CD1c-positive myeloid dendritic cell (primary cell): ENCODE measurements at regions not wholly inside any gene's neighbourhood (a gene's known extent, or its start where the extent isn't known, plus 50 kb on each side); places are given as distances from the start of the nearest gene placed in this dataset.

Source experiments
- DNase-seq: peaks from one replicate; pipeline ENCODE4 v3.0.0-alpha.2; 2016; ENCODE audit errors: extremely low spot score

DNA sequence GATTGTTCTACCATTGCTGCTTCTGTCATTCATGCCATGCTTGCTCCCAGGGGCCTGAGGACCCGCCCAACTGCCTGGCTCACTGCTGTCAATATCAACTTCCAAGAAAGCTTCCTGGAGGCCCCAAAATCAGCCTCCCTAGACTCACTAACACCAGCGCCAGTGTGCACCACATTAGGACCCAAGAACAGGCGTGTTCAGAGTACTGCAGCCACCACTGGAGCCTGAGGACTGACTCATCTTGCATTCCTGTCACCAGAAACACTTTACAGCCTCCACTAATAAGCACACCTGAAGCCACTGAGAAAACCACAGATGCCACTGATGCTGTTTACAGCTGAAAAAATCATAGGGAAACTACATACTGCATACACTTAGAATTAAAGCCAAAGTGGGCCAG lies 1284.3 kb downstream of the TYW1 start:
- no peak for DNase-seq

DNA sequence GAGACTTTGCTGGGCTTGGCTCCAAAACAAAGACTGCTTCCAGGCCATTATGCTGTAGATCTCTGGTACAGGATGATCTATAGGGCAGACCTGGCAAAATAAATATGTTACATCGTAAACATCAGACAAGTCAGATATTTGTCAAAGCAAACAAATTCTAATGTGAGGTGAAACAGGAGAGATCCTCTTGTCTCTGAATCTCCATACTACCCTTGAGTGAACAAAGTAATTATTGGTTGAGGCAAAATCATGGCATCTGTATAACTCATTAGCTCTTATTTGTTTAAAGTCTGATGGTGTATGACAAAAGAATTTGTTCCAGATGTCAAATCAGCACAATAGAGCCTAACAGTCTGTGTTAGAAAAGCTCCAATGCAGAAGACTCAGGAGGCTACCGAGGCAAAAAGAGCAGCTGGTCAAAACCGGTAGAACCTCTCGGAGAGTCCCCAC lies 1291.5 kb downstream of the TYW1 start:
- DNase-seq = no peak

DNA sequence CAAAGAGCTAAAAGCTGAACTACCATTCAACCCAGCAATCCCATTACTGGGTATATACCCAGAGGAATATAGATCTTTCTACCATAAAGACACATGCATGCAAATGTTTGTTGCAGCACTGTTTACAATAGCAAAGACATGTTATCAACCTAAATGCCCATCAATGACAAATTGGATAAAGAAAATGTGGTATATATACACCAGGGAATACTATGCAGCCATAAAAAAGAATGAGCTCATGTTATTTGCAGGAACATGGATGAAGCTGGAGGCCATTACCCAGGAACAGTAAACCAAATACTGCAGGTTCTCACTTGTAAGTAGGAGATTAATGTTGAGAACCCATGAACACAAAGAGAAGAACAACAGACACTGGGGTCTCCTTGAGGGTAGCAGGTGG lies 1295.1 kb downstream of the TYW1 start:
- DNase-seq = no peak

DNA sequence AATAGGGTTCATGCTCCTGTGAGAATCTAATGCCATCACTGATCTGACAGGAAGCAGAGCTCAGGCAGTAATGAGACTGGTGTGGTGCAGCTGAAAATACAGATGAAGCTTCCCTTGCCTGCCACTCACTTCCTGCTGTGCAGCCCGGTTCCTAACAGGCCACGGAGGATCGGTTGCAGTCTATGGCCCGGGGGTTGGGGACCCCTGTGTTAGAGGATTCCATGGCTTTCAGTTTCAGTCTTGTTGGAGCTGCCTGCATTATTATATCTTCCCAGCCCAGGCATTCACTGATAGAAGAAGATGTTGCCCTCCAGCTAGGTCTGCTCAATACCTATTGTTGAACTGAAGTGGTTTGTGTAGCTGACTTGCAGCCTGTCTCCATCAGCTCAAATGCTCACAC lies 1298.8 kb downstream of the TYW1 start:
- DNase-seq = no peak

DNA sequence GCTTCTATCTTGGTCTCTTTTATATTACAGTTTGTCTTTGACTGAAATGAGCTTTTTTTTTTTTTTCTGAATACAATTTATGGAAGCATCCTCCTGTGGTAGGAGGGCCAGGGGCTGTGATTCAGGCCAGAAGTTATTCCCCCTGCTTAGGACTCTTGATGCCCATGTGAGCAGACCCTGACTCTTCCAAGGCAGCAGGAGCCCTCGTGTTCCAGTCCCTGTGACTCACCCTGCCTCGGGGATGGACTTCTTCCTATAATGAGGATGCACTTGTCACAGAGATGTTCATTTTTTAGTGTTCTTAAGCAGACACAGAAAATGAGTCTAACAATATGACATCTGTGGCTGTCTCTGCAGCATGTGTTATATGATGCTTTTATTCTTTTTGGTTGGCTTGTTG lies 1293.7 kb upstream of the AUTS2 start:
- DNase-seq = no peak

DNA sequence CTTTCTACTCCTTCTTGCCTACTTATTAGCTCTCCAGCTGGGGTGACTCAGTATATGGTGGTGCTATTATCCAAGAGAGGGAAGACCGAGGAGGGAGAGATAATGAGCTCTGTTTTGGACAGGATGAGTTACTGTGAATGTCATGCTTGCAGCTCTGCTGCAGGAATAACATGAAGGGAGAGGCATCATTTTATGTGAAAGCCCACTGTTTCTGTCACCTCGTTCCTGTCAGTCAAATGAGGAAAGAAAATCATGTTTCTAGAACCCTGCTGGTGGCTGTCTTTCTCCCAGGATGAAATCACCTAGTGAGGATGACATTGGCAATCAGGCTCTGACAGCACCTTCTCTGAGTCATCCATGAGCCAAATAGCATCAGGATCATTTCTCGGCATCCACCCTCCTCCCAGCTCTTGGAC lies 1291.6 kb upstream of the AUTS2 start:
- DNase-seq = no peak

DNA sequence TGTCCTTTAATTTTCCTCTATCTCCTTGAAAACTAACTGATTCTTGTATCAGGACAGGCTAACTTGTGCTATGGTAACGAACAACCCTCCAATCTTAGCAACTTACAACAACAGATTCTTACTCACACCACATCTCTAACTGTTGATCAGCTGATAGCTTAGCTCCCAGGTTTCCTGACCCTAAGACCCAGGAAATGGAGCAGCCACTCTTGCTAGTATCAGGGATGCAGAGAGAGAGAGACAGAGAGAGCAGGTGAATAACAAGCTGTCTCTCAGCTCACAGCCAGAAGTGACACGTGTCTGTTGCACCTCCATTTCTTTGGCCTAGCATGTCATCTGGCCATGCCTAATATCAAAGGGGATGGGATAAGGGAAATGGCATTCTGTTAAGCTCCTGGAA lies 1289.0 kb upstream of the AUTS2 start:
- DNase-seq = no peak

DNA sequence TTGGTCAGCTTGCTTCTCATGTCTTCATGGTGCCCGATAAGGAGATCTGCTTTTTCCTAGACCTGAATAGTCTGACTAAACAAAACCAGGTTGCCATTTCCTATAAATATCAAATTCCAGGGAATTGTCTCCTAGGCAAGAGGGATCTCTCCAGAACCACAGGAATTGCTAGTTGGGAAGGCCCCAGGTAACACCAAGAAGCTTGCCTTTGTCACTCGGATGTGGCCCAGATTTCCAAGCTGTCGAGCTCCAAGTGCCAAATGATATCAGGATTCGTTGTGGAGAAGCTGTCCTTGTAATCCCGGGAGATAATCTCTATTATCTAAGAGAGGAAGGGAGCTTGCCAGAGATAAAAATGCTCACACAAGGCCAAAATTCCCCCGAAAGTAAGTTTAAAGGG lies 1288.5 kb upstream of the AUTS2 start:
- DNase-seq = no peak

DNA sequence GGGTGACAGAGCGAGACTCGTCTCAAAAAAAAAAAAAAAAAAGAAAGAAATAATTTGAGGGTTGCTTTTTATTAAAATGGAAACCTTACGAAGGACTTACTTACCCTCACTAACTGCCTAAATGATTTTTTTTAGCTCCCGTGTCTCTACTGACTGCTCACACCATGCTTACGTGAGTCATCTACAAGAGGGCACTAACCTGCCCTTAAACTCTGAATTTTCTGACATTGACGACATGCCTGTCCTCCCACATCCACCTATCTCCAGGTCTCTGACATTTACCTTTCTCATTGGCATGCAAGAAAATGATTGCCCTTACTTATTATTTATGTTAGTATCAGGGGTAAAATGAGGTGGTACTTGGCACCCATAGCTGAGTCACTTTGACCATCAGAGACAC lies 1286.3 kb upstream of the AUTS2 start:
- DNase-seq = no peak

DNA sequence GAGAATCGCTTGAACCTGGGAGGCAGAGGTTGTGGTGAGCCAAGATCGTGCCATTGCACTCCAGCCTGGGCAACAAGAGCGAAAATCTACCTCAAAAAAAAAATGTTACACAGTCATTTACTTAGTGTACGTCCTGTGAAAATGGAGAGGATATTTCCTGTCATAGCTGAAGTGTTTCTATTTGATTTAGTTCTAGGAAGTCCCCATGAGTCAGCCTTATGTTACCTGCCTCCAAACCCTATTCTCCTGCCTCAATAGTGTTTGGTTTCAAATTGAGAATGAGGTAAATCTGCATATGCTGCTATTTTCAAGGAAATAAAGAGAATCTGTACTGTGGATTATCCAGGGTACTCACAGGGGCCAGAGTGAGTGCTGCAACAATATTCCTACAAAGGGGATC lies 1284.5 kb upstream of the AUTS2 start:
- DNase-seq = no peak

DNA sequence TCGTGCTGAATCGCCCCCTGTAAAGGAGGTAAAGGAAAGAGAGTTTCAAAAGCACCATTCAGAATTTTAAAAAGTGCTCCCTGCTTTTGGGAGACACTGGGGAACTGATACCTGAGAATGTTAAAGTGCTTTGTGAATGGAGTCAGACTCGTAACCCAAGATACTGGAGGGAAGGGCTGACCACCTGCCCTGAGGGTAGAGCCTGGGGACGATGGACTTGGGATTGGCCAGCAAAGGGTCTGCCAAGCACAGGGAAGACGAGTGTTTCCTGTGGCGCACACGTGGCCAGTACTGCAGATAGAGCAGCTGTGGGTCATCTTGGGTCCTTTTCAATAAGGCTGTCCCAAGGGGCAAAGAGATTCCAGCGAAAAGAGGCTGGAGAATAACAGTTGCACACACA lies 1284.1 kb upstream of the AUTS2 start:
- DNase-seq = no peak

DNA sequence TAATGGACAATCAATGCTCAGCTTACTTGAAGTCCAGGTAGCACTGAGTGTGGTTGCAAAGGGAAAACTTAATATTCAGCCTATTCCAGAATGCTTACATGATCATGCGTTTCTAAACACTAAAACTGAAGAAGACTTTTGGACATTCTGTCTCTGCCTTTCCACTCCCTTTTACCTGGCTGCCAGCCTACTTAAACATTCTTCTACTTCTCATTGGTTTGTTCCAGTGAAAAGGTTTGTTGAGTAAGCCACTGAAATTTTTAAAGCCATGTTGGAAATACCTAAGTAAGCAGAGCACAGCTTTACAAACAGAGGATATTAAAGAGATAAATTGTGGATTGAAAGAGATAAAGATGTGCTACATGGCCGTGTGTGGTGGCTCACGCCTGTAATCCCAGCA lies 1280.8 kb upstream of the AUTS2 start:
- DNase-seq = no peak

DNA sequence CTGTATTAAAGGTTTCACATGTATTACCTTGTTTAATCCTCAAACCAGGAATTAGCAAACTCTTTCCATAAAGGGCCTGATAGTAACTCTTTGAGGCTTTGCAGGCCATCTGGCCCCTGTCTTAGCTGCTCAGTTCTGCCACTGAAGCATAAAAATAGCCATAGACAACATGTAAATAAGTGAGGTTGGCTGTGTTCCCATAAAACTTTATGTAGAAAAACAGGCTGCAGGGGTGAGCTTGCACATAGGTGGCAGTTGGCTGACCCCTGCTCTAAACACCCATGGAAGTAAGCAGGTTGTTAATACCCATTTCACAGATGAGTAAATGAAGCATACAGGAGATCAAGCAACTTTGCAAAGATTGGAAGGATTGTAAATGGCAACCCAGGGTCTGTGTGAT lies 1279.2 kb upstream of the AUTS2 start:
- DNase-seq = no peak

DNA sequence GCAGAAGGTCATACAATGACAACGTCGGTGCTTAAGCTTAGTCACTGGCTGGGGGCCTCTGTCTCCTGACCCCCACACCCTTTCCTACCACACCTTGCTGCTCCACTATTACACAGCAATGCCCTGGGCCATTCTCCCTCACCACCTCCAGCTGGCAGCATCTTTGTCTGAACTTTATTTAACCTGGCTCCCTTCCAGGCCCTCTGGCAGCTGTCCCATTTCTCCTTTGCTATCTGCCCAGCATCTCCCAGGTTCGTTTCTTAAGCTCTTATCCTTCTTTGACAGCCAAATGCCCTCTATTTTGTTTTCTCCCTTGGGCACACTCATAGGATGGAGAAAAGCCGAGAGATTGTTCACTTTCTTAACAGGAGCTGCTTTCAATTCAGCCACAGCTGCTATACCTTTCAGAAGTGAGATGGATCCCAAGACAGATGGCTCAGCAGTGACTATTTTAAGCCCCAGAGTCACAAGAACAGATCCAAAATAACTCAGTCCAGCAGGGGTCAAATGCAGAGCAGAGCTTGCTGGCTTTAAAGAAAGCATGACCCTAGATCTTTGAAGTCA lies 1277.1 kb upstream of the AUTS2 start:
- DNase-seq = no peak

DNA sequence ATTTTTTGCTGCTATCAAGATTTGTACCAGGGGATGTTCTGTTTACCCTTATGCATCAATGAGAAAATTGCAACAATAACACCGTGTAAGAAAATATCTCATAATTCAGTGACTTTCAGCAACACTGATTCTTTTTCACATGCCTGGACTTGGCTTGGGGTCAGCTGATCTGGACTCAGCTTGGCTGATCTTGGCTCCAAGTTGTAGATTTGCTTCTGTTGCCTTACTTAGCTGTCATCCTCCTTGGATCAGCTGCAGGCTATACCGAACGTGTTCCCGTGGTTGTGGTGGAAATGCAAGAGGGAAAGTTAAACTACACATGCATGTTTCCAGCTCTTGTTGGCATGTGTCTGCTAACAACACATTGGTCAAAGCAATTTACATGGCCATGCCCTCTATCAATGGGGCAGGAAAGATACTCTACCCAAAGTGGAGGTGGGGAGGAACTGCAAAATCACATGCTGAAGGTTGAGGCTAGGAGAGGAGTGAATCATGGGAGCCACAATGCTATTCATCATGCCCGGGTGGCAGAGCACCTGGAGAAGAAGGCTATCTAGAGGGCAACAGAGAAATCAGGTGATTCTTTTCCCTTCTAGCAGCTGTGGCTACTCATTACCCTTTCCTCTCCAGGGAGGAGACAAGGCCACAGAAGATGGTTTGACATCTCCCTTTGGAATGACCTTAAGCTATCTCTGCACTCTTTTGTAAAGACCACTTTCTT lies 1276.3 kb upstream of the AUTS2 start:
- DNase-seq = no peak

DNA sequence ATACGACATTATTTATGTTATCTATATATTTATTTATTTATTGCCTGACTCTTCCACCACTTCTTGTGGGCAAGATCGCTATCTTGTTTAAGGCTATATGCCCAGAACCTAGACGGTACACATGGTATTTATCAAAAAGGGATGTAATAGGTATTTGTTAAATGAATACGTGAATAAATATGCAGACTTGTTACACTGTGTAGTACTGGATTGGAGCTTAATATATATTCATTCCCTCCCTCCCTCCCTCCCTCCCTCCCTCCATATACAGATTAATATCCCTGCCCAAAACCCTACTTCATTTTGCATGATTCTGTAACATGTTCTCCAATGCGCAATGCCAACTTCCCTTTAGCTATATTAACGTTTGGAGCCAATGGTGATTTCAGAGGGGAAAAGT lies 1273.7 kb upstream of the AUTS2 start:
- DNase-seq = no peak

DNA sequence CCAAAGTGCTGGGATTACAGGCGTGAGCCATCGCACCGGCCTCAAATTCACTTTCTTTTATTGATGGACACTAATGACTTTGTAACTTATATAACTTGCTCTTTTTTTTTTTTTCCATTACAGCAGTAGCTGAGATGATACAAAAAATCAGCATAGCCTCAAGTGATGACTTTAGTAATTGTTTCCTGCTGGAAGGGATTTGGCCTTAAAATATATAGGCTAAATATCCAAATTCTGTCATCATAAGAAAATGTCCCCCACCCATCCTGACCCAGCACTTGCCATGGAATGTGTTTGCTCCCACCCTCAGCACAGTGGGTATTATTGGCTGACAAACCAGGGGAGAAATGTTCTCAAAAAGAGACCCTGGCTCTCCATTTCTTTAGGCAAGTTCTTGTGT lies 1264.1 kb upstream of the AUTS2 start:
- DNase-seq = no peak

DNA sequence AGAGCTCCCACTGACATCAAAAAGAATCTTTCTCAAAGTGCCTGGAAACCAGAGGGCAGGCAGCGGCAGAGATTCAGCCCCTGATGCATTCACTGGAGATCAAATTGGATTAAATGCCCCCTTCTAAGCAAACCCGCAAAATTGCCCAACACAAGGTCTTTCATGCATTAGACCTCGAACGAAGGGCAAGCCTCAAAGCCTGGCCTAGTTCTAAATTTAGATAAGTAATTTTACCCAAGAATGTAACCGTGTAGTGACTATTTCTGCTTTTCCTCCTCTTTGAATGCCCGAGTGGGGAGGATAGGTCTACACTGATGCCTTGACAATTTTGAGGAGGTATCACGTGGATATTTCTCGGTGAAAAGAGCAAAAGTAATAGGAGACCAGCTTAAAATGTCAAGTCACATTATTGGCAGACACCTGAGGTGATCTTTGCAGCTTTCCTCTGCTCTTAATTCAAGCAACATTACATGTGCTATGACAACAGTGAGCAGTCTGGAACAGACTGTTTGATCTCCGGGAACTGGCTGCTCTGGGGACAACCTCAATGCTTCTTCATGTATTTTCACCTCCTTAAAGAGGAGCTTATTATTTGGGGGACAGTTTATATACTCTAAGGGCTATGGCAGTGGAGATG lies 1263.5 kb upstream of the AUTS2 start:
- no peak for DNase-seq

DNA sequence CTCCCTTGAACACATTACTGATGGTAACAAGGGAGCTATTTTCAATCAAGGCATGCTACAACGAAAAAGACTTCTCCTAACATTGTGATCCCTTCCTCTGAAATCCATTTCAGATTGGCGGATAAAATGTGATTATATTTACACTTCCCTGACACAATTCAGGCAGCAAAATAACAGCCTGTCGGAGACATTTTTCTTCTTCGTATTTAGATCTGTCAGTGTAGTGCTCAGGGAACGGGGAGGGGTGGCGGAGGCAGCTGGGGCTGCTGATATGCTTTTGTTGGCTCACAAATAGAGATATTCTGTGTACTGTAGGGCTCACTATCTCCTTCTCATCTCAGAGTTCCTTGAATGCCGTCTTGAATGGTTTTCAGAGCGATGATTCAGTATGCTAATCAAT lies 1261.7 kb upstream of the AUTS2 start:
- no peak for DNase-seq

DNA sequence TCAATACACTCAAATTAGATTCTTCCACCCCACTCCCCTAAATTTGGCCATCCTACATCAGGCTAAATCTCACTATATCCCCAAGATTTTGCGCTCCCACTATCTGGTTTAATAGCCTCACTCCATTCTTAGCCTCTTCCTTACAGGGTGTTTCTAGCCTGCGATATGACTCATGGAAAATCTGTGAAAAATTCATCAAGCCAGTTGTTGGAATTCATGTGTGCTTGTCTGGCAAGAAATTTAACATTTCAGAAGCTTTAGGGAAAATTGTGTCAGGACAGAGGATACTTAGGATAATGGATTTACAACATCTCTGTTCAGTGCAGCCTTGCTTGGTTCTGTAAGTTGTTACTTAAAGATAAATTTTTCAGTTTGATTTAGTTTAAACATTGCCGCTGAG lies 1249.9 kb upstream of the AUTS2 start:
- DNase-seq = no peak

DNA sequence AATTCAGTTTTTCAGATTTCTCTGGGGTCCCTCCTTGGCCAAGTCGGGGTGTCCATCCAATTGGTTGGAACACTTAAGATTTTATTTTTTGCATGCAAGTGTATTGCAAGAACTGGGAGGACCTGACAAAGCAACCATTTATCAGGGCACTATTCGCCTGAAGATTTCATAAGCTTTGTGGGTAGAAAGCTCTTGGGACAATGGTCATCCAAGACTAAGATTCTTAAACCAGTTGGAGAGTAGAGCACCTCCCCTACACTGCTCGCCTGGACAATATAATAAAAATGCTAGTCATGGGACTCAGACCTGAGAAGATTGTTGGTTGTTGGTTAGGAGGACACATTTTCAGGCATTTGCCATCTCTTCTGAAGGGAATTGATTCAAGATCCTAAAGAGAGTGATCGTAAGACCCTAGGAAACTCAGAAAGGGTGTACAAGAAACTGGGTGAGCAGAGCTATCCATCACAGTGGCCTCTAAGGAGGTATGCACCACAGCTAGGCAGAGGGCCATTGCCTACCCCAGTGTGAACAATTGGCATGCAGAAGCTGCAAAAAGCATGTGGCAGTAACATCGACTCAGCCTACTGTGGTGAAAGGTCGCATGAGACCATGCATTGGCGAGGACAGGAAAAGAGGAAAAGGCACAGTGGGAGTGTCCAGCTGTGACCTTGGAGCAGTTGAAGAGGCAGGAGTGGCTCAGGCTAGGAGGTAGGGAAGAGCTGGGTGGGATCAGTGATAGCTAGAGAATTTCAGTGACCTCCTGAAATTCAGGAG lies 1235.3 kb upstream of the AUTS2 start:
- no peak for DNase-seq

DNA sequence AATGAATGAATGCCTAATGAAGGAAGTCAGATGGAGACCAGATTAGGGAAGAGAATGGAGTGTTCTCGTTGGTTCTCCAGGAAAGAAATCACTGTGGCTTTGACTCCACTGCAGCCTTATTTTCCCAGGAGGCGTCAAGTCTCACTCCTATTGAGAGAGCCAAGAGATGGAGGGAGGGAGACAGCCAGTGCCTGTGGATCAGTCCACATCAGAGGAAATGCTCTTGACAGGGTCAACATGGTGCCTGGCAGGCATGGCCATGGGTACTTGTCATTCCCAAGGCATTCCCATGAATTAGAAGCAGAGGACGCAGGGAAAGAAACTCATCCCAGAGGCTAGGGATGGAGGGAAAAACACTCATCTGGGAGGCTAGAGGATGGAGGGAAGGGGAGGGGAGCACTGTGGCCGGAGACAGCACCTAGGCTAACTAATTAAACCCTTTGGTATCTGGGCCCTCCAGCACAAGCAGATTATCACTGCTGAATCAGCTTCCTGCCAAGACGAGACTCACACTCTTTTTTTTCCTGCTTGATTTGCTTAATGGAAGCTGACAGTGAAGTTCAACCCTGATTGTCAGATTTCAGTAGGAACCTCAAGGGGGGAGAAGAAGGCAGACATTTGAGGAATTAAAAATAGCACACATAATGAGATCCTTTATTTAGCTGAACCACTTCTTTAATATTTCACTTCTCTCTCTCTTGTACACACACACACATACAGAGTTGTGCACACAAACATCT lies 1233.2 kb upstream of the AUTS2 start:
- no peak for DNase-seq
